ENCODE measurements at regions not wholly inside any gene's neighbourhood (a gene's known extent, or its start where the extent isn't known, plus 50 kb on each side); places are given as distances from the start of the nearest gene placed in this dataset.
"Not testable (repeated sequence)": the region's sequence is repeated elsewhere in the genome, so short reads cannot be mapped to it uniquely, and the experiment has no call there.

DNA sequence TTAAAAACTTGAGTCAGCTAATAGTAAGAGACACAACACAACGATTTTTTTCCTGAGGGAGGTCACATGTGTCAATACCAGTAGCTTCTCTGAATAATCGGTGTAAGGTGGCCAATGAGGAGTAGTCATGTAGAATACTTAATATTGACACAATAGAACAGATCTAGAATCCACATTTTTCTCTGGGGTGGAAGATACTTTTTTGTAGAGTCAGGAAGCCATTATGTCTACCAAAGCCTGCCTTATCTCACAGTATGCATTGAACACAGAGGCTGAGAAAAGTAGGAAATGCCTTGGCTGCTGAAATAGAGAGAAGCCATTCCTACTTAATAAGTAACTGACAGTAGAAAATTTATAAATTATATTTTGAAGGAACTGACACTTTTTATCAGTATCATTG lies 725.0 kb downstream of the METTL15 start:
- DNase-seq (ENCODE audit: low read depth in 2 of 2): no peak

DNA sequence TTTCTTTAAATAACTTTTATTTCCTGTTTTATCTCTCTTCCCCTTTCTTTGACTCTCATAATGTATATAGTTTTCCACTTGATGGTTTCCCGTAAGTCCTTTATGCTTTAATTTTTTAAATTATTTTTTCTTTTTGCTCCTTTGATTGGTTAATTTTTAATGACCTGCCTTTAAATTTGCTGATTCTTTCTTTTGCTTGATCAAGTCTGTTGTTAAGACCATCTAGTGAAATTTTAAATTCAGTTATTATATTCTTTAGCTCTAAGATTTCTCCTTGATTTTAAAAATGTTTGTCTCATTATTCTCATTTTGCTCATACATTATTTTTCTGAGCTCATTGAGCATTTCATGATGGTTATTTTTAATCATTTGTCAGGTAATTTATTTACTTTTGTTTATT lies 718.6 kb downstream of the METTL15 start:
- DNase-seq (ENCODE audit: low read depth in 2 of 2): no peak

DNA sequence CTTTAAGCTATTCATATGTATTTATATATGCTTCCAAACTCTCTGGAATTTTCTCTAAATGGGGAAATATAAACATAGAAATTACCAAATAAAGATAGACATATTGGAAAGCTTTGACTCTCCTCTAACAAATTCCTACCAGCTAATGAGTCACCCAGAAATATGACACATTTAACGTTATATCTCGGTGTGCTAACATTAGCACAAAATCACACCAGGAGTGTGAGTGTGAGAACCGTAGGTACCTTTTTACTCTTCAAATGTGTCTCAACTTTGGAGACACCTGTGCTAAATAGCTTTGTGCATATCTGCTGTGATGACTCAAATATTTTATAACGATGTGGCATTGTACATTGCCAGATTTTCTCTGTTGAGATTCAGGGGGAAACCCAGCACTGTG lies 714.4 kb downstream of the METTL15 start:
- no peak for DNase-seq (ENCODE audit: low read depth in 2 of 2)

DNA sequence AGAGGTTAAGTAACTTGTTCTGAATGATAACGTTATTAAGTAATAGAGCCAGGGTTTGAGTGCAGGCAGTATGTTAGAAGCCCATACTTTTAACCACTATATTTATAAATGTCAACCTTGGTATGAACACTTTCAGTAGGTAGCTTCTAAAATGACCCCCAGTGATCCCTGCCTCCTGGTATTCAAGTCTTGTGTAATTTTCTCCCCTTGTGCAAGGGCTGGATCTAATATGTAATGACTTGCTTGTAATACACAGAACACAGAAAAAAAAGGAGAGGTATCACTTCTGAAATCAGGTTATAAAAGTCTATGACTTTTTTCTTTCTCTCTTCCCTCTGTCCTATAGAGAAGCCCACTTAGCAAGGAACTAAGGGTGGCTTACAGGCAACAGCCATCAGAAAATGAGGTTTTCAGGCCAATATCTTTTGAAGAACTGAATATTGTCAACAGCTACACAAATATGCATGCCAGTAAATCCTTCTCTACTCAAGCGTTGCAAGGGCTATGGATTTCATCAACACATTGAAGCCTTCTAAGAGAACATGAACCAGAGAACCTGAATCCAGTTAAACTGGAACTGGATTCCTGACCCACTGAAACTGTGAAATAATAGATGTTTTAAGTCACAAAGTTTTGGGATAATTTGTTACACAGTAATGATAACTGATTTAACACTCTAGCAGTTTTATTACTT lies 712.3 kb downstream of the METTL15 start:
- no peak for DNase-seq (ENCODE audit: low read depth in 2 of 2)

- DNase-seq (ENCODE audit: low read depth in 2 of 2): peak in 1 of 2 donors; percentile 69
These were observed 711.6 kb downstream of the METTL15 start for GRCh38 chr11:28819741-28820140.

DNA sequence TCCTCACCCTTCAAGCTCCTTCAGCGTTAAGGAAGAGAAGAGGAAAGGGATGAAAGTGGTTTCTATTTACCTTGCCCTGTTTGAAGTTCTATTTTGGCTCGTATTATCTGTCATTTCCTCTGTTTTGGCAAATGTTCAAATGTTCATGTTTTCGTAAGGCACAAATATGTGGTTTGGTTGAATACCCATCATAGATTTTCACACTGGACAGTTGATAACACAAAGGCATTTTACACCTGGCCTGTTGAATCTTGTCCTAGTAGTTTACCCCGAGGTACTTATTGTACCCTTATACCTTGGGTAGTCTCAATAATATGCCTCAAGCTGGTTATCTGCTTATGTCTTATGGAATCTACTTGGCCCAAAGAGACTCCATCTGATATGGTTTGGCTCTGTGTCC lies 706.9 kb downstream of the METTL15 start:
- DNase-seq (ENCODE audit: low read depth in 2 of 2): peak in 1 of 2 donors; percentile 72

DNA sequence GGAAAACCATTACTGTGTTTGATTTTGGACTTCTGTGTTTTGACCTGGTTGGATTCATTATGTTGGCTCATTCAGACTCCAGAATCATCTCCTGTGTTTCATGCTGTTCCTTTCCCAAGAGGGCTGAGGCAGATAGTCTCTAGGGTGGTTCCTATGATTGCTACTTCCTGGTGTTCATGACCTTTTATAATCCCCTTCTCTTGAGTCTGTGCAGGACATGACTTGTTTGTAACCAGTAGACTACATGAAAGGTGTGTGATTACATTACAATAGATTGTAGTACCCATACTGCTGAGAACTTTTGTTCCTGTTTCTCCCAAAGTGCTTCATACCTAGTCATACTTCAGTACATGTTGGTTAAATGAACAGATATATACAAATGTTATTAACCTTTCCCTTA lies 700.6 kb downstream of the METTL15 start:
- no peak for DNase-seq (ENCODE audit: low read depth in 2 of 2)

DNA sequence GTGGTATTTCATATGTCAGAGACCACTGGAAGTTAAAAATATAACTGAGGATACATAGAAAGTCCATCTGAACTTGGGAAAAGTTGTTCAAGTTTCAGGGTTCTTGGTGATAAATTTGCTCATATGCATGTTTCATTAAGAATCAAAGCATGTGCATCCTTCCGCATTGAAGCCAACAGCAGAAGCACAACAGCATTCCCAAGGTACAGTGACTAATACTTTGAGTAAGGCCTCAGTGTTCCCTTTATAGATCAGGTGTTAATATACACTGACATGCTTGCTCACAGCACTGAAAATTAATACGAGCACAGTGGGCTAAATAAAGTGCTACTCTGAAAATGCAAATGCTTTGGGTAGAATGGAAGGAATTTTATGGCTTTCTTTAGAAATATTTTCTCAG lies 691.1 kb downstream of the METTL15 start:
- DNase-seq (ENCODE audit: low read depth in 2 of 2): peak in 1 of 2 donors; percentile 7

GRCh38 chr11:28798286-28798685 lies 690.1 kb downstream of the METTL15 start:
- DNase-seq (ENCODE audit: low read depth in 2 of 2): no peak

- no peak for DNase-seq (ENCODE audit: low read depth in 2 of 2)
These were observed 689.3 kb downstream of the METTL15 start for GRCh38 chr11:28797536-28797935.

GRCh38 chr11:28794405-28794804 lies 686.2 kb downstream of the METTL15 start:
- no peak for DNase-seq (ENCODE audit: low read depth in 2 of 2)

DNA sequence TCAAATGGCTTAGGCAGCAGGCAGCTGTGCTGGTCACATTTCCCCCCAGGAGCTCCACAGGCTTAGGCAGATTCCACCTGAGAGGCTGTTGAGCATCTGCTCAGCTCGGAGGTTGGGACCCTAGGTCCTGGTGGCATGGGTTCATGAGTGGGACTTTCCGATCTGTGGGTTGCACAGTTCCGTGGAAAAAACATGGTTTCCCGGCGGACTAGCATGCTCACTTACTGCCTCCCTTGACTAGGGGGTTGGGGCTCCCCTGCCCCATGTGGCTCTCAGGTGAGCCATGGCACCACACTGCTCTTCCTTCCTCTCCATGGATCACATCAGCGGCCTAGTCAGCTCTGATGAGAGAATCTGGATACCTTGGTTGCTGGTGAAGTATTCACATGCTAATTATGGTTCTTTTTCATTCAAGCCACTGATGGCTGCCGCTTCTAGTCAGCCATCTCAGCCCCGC lies 685.1 kb downstream of the METTL15 start:
- no peak for DNase-seq (ENCODE audit: low read depth in 2 of 2)

- no peak for DNase-seq (ENCODE audit: low read depth in 2 of 2)
These were observed 684.7 kb downstream of the METTL15 start for GRCh38 chr11:28792856-28793255.

DNA sequence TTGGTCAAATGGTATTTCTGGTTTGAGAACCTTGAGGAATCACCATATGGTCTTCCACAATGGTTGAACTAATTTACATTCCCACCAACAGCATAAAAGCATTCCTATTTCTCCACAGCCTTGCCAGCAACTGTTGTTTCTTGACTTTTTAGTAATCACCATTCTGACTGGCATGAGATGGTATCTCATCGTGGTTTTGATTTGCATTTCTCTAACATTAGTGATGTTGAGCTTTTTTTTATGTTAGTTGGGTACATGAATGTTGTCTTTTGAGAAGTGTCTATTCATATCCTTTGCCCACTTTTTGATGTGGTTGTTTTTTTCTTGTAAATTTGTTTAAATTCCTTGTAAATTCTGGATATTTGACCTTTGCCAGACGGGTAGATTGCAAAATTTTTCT lies 679.7 kb downstream of the METTL15 start:
- DNase-seq (ENCODE audit: low read depth in 2 of 2): not testable (repeated sequence)

GRCh38 chr11:28777126-28777525 lies 668.9 kb downstream of the METTL15 start:
- DNase-seq (ENCODE audit: low read depth in 2 of 2): no peak

GRCh38 chr11:28773606-28774005 lies 665.4 kb downstream of the METTL15 start:
- DNase-seq (ENCODE audit: low read depth in 2 of 2): no peak

DNA sequence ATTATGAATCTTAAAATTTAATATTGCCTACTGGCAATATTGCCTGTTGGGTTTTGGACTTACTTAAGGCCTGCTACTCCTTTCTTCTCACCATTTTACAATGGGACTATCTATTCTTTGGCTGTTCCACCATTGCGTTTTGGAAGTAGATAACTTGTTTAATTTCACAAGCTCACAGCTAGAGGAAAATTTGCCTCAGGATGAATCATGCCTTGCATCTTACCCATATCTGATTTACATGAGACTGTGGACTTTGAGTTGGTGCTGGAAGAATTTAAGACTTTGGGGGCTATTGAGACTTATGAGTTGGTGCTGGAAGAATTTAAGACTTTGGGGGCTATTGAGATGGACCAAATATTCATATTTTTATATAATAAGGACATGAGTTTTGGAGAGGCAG lies 662.6 kb downstream of the METTL15 start:
- DNase-seq (ENCODE audit: low read depth in 2 of 2): no peak

DNA sequence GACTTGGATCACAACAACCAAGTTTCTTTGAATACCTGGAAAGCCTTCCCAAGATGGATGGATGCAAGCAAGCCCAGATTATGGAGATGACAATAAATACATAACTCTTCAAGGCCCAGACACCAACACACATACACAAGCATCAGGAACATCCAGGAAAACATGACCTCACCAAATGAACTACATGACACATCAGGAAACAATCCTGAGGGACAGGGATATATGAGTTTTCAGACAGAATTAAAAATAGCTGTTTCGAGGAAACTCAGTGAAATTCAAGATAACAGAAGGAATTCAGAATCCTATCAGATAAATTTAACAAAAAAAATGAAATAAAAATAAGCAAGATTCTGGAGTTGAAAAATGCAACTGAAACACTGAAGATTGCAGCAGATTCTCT lies 659.4 kb downstream of the METTL15 start:
- peak; percentile 63 to 85 for DNase-seq (ENCODE audit: low read depth in 2 of 2)

DNA sequence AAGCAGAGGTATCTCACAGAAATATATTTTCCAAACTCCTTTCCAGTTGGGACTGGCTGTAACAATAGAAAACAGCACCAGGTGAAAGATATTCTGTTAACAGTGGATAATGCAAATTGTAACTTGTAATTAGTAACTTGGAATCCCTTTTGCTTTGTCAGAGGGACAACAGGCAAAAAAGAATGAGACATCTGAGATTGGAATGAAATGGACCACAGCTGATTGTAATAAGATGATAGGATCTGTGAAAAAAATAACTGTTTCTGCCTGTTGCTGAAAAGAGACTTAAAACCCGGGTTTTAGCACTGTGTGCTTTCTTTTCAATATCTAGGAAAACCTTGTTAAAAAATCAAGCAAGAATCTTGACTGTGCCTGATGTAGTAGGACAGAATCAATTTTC lies 655.7 kb downstream of the METTL15 start:
- no peak for DNase-seq (ENCODE audit: low read depth in 2 of 2)

DNA sequence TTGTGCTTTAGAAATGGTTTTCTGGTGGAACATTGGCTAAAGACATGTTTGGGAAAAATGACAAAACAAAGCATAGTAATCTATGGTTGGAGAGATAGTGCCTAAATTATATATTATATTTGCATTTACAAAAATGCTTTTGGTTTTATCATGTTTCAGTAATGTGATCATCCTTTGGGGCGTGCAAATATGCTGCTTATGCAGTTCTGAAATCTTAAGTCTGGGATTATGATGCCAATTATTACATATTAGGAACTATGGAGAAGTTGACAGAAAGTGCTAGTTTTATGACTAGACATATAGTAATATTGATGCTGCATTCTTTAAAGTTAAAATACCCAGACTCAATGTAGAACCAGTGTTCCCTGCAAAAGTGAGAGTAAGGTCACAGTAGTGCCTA lies 655.0 kb downstream of the METTL15 start:
- DNase-seq (ENCODE audit: low read depth in 2 of 2): no peak

DNA sequence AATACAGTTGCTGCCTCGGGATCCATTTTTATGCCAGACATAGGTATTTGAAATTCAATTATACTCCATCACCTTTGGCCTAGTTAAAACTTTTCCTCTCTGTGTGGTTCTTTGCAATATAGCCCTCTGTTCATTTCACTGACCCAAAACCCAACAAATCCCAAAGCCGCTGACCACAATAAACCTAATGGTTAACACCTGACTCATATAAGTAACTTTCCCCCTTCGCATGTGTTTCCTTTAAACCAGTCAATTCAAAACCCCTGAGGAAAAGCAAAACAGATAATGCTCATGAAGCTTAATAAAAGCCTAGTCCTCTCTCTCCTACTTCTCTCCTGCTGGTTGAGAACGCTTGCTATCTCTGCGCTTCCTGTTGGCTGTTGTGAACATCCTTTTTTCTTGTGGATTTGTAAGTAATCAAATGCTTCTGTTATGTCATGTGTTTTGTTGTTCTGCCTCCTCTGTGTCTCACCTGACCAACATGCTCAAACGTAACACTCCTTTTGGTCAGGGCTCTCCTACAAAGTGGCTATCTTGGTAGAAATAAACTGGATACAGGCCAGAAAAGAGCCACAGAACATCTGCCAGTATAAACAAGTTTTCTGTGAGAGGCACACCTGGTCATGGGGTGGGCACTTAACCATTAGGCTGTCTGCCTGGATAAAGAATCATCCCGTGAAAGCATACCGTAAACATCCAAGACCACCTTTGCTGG lies 652.6 kb downstream of the METTL15 start:
- DNase-seq (ENCODE audit: low read depth in 2 of 2): peak in 1 of 2 donors; percentile 17

GRCh38 chr11:28759311-28759710 lies 651.1 kb downstream of the METTL15 start:
- DNase-seq (ENCODE audit: low read depth in 2 of 2): peak in 1 of 2 donors; percentile 28

Measured in lung microvascular endothelial cell (primary cell).